ENCODE measurements at regions not wholly inside any gene's neighbourhood (a gene's known extent, or its start where the extent isn't known, plus 50 kb on each side); places are given as distances from the start of the nearest gene placed in this dataset.

DNA sequence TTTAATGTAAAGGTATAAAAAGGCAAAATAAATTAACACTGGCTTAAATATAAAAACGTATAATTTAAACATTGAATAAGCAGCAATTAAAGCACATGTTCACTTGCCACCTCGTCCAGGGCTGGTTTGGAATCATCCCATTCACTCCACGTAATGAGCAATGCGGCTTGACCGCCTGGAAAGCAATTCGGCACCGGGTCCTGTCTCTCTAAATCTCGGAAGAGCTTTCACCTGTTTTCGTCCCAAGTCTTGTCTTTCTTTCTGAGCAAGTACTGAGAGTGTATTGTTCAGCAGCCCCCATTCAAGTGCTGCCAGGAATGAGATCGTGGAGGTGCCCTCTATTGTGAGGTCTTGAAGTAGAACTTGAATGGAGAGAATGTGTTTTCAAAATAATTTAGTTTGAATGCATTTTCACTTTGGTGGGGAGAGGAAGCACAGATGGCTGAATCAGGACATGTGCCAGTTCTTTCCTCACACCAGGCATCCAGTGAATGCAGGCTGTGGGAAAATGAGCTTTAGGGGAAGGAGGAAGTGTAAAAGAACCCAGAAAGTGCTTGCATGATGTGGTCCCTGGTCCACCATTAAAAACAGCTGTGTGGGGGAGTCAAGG is 515.2 kb downstream of the REEP3 start:
- DNase-seq (peak in 1 of 4 donors; percentile 17), ATAC-seq (no peak)
- TF ChIP-seq POLR2A (IDR thresholded peaks at IDR 0.05) = no peak
- TF ChIP-seq, protein P1, sequence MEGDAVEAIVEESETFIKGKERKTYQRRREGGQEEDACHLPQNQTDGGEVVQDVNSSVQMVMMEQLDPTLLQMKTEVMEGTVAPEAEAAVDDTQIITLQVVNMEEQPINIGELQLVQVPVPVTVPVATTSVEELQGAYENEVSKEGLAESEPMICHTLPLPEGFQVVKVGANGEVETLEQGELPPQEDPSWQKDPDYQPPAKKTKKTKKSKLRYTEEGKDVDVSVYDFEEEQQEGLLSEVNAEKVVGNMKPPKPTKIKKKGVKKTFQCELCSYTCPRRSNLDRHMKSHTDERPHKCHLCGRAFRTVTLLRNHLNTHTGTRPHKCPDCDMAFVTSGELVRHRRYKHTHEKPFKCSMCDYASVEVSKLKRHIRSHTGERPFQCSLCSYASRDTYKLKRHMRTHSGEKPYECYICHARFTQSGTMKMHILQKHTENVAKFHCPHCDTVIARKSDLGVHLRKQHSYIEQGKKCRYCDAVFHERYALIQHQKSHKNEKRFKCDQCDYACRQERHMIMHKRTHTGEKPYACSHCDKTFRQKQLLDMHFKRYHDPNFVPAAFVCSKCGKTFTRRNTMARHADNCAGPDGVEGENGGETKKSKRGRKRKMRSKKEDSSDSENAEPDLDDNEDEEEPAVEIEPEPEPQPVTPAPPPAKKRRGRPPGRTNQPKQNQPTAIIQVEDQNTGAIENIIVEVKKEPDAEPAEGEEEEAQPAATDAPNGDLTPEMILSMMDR (IDR thresholded peaks at IDR 0.05) = no peak
- intact Hi-C loops (cut with DNase I) = no loop called here
- no peaks in the 10 kb centered on the region for H3K36me3 ChIP-seq (replicated peaks in 1 of 2; ENCODE audit: insufficient read depth in 1 of 2, low read depth in 2 of 2)
- H3K9me3 ChIP-seq = no peaks in the 10 kb centered on the region
- no peak overlapping the region for H3K4me3 ChIP-seq
- H3K4me1 ChIP-seq = peaks cover 5% of the 10 kb centered on the region
- WGBS, 2 donors = 41% methylated on average over 10 of the region's 10 CpGs
- no peaks in the 10 kb centered on the region for H3K27me3 ChIP-seq
- H3K27ac ChIP-seq = no peak overlapping the region

DNA sequence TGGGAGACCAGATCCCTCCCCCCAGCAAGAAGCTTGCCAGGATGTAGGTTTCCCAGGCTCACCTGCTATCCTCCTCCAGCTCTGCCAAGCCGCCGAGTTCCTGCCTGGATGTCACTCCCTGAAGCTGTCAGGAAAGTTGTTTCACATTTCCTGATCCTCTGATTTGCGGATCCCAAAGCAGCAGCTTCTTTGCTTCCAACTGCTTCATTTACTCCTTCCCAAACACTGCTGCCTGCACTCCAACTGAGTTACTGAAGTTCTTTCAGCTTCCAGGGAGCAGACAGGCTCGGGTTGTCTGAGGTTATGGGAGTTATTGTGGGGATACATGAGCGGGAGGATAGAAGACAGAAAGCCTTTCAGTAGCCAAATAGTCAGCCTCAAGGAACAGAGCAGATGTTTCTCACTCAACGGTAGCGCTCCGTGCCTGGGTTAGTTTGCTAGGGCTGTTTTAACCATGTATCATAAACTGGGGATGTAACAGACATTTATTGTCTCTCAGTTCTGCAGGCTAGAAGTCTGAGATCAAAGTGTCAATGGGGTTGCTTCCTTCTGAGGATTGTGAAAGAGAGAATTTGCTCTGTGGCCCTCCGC is 516.0 kb downstream of the REEP3 start:
- no peak overlapping the region for H3K4me3 ChIP-seq
- TF ChIP-seq POLR2A (IDR thresholded peaks at IDR 0.05) = no peak
- TF ChIP-seq, protein P1 (IDR thresholded peaks at IDR 0.05) = no peak
- H3K36me3 ChIP-seq (replicated peaks in 1 of 2; ENCODE audit: insufficient read depth in 1 of 2, low read depth in 2 of 2) = no peaks in the 10 kb centered on the region
- no peak for ATAC-seq
- no peaks in the 10 kb centered on the region for H3K9me3 ChIP-seq
- no peaks in the 10 kb centered on the region for H3K27me3 ChIP-seq
- H3K4me1 ChIP-seq = peaks cover 9% of the 10 kb centered on the region
- no peak overlapping the region for H3K27ac ChIP-seq
- WGBS, 2 donors = 49 to 56% methylated on average over 9 of the region's 9 CpGs
- intact Hi-C loops (cut with DNase I) = no loop called here
- DNase-seq = no peak

DNA sequence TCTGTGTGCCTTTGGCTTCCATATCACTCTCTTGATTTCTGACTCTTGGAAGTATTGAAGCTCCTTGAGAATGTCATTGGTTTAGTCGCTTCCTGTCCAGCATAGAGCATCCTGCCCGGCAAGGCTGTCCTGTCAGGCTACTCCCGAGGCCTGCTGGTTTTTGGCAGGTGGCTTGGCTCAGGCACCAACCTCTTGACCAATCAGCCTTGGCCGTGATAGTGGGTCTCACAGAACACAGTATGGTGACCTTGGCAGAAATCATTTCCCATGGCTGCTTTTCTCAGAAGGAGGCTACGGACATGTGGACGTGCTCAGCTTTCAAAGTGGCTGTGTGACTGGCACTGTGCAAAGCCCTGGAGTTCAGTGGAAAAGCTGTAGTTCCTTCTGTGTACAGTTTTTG is 516.9 kb downstream of the REEP3 start:
- intact Hi-C loops (cut with DNase I) = no loop called here
- Histone ChIP-seq H3K27ac (no peak overlapping the region), H3K36me3 (replicated peaks in 1 of 2; ENCODE audit: insufficient read depth in 1 of 2, low read depth in 2 of 2) (no peaks in the 10 kb centered on the region), H3K9me3 (no peaks in the 10 kb centered on the region), H3K4me3 (no peak overlapping the region), H3K4me1 (peaks cover 9% of the 10 kb centered on the region), H3K27me3 (no peaks in the 10 kb centered on the region)
- WGBS, 2 donors = 59 to 60% methylated on average over 6 of the region's 6 CpGs
- TF ChIP-seq, protein P1 (IDR thresholded peaks at IDR 0.05) = no peak
- no peak for TF ChIP-seq POLR2A (IDR thresholded peaks at IDR 0.05)
- DNase-seq = no peak
- no peak for ATAC-seq

DNA sequence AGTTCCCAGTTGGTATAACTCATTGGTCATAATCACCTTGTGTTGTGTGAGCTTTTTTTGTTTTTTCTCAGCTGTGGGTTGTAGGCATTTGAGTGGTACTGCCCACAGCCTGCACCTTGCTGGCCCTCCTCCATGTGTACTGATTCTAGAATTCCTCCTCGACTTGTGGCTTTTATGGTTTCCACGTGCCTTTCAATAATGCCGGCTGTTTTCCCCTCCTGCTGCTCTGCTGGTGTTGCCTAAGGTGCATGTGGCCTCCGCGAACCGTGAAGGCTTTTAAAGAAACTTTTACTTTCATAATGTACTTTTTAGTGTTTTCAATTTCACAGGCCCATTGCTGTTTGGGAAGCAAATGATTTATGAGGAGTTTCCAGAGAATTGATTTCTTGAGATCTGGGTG is 518.0 kb downstream of the REEP3 start:
- WGBS, 2 donors = 57 to 71% methylated on average over 6 of the region's 6 CpGs

More for the DNA sequence above, 518.0 kb downstream of the REEP3 start:
- intact Hi-C loops (cut with DNase I) = no loop called here
- no peak for TF ChIP-seq POLR2A (IDR thresholded peaks at IDR 0.05)
- TF ChIP-seq, protein P1 (IDR thresholded peaks at IDR 0.05) = no peak
- Histone ChIP-seq H3K9me3 (no peaks in the 10 kb centered on the region), H3K4me3 (no peak overlapping the region), H3K36me3 (replicated peaks in 1 of 2; ENCODE audit: insufficient read depth in 1 of 2, low read depth in 2 of 2) (no peaks in the 10 kb centered on the region), H3K4me1 (peaks cover 9% of the 10 kb centered on the region), H3K27me3 (no peaks in the 10 kb centered on the region), H3K27ac (no peak overlapping the region)
- no peak for ATAC-seq
- no peak for DNase-seq

All from body of pancreas (tissue), 4 donors.